H7 (cell line): ENCODE measurements at regions not wholly inside any gene's neighbourhood (a gene's known extent, or its start where the extent isn't known, plus 50 kb on each side); places are given as distances from the start of the nearest gene placed in this dataset.
A peak's percentile ranks its signal among the peaks of the same experiment; 100 is the strongest.

Source experiments
- DNase-seq: peaks from one replicate; pipeline ENCODE4 v3.0.0; 2012
- H3K27me3 ChIP-seq: 2 replicates; pipeline ENCODE4 v1.6.0; 2011; ENCODE audit warnings: mild to moderate bottlenecking, low read length; ENCODE audit not compliant: control insufficient read depth, insufficient read depth
- H3K36me3 ChIP-seq: replicated peaks from 2 replicates; pipeline ENCODE4 v1.5.1; 2011; ENCODE audit warnings: low read length; ENCODE audit not compliant: control insufficient read depth, insufficient read depth
- H3K4me3 ChIP-seq: 2 replicates; pipeline ENCODE4 v1.5.1; 2011; ENCODE audit warnings: low read depth, mild to moderate bottlenecking, control low read depth, low read length, moderate library complexity; ENCODE audit not compliant: insufficient read depth

DNA sequence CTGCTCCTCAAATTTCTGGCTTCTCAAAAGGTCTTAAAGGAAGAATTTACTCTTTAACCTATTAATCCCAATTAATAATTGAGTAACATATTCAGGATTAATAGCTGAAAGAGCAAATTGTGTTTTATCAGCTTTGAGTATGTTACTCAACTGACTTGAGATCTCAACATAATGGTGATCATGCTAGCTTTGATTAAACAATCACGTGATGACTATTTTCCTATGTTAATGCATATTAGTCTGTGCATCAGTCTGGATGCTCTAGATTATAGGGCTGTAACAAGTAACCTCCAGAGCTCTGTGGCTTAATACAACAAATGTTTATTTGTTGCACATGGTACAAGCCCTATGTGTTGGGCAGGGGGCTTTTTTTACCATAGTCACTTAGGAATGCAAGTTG is 313.4 kb upstream of the BTBD3 start:
- Histone ChIP-seq H3K36me3 (no peaks in the 10 kb centered on the region), H3K4me3 (no peak overlapping the region), H3K27me3 (no peaks in the 10 kb centered on the region)
- no peak for DNase-seq

GRCh38 chr20:11607047-11607446 is 310.6 kb upstream of the BTBD3 start:
- Histone ChIP-seq H3K4me3 (no peak overlapping the region), H3K36me3 (no peaks in the 10 kb centered on the region), H3K27me3 (no peaks in the 10 kb centered on the region)
- DNase-seq, result no peak

DNA sequence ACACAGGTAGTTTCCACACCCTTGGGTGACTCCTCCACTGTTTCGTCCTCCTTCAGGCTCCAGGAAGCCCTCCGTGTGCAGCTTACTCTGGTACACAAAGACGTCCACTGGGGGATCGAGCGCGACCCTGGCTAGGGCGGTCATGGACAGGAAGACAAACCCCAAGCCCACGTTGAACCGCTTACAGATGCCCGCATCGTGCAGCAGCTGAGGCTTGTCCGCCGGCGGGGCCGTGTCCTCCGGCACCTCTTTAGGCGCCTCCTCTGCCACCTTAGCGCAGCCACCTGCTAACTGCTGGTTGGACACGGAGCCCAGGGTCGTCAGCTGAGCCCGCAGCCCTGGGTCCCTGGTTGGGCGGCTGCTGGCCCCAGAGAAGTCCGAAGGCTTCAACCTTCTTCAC is 309.0 kb upstream of the BTBD3 start:
- DNase-seq, result no peak
- Histone ChIP-seq H3K27me3 (no peaks in the 10 kb centered on the region), H3K4me3 (no peak overlapping the region), H3K36me3 (no peaks in the 10 kb centered on the region)

GRCh38 chr20:11624704-11625103 is 293.0 kb upstream of the BTBD3 start:
- DNase-seq, result no peak
- Histone ChIP-seq H3K27me3 (no peaks in the 10 kb centered on the region), H3K4me3 (no peak overlapping the region), H3K36me3 (no peaks in the 10 kb centered on the region)

DNA sequence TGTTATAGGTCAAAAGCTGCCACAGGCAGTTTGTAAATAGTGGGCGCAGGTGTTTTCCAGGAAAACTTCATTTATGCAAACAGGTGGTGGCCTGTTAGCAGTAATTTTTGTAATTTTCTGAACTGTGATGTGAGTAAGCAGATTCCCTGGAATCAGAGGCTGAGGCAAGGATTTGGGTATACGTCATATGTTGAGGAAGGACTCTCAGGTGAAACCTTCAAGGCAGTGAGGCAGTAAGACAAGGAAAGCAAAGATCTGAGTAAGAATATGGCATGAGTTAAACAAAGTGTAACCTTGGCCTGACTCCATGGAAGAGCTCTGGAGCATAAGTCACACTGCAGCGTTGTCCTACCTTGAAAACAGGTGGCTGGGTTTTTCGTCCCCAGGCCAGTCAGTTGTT is 291.1 kb upstream of the BTBD3 start:
- Histone ChIP-seq H3K36me3 (no peaks in the 10 kb centered on the region), H3K4me3 (no peak overlapping the region), H3K27me3 (no peaks in the 10 kb centered on the region)
- no peak for DNase-seq

GRCh38 chr20:11642866-11643265 is 274.8 kb upstream of the BTBD3 start:
- no peak for DNase-seq
- Histone ChIP-seq H3K4me3 (no peak overlapping the region), H3K27me3 (no peaks in the 10 kb centered on the region)

GRCh38 chr20:11646359-11646758 is 271.3 kb upstream of the BTBD3 start:
- no peak overlapping the region for H3K4me3 ChIP-seq
- no peaks in the 10 kb centered on the region for H3K36me3 ChIP-seq
- peak; percentile 19 for DNase-seq
- H3K27me3 ChIP-seq, result no peaks in the 10 kb centered on the region

More at GRCh38 chr20:11642866-11643265, 274.8 kb upstream of the BTBD3 start:
- H3K36me3 ChIP-seq, result no peaks in the 10 kb centered on the region

GRCh38 chr20:11650566-11650965 is 267.1 kb upstream of the BTBD3 start:
- Histone ChIP-seq H3K36me3 (no peaks in the 10 kb centered on the region), H3K27me3 (no peaks in the 10 kb centered on the region)
- DNase-seq, result no peak

DNA sequence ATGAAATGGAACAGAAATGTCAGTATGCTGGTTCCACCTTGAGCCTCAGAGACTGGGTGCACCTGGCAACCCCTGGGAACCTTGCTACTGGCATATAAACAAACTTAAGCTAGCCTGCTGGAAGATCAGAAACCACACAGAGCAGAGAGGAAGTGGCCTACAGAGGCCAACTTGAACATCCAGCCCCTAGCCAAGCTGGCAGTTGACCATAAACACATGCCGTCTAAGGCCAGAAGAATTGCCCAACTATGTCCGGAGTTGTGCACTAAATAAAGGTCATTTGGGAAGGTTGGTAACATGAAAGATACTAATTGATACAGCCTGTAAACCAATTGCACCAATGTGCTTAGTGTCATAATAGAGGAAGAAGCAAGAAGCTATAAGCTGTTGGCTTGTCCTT is 266.6 kb upstream of the BTBD3 start:
- no peak for DNase-seq
- Histone ChIP-seq H3K27me3 (no peaks in the 10 kb centered on the region), H3K4me3 (no peak overlapping the region), H3K36me3 (no peaks in the 10 kb centered on the region)

More at GRCh38 chr20:11650566-11650965, 267.1 kb upstream of the BTBD3 start:
- no peak overlapping the region for H3K4me3 ChIP-seq

DNA sequence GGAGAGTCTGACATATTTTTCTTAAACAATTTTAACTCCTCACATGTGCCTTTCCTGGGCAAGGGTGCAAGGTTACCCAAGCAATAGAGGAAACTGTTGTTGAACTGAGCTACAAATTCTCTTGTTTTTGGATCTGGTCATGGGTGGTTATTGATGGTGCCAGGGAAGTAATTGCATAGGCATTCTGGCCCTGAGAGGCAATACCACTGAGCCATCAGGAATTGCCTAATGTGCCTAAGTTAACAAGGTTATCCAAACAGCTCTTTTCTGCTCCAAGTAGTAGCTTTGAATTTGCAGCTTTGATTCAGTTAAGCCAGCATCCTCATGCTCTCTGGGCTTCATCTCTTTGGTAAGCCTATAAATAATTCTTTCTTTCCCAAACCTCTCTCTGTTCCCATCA is 266.0 kb upstream of the BTBD3 start:
- DNase-seq, result no peak
- H3K27me3 ChIP-seq, result no peaks in the 10 kb centered on the region
- H3K4me3 ChIP-seq, result no peak overlapping the region
- no peaks in the 10 kb centered on the region for H3K36me3 ChIP-seq

DNA sequence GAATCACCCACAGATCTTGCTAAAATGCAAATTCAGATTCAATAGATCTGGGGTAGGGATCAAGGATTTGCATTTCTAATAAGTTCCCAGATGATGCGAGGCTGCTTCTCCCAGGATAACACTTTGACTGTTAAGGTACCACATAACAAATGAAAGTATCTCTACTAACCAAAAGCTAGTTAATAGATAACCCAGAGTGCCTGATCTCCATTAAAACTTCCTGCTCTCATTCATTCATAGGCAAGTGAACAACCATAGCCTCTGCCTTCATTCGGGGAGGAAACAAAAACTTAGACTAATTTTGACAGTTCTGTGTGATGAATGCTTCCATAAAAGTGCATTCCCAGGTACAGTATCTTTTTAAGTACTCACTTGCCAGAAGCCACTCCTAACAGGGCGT is 265.6 kb upstream of the BTBD3 start:
- Histone ChIP-seq H3K4me3 (no peak overlapping the region), H3K27me3 (no peaks in the 10 kb centered on the region), H3K36me3 (no peaks in the 10 kb centered on the region)
- no peak for DNase-seq

DNA sequence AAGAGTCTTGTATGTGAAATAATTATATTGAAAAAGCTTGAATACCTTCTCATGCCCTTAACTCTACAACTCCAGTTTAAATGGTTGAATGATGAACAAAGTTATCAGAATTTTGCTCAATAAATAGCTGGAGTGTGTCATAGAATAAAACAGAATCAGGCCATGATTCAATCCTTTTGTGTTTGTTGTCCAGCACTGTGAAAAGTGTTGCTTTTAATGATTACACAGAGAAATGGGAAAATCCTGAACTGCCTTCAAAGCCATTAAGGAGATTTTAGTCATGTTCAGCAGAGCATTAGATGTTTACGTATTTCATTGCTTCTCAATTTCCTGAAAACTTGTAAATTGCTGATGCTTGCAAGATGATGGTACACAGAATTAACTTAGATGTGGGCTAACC is 262.9 kb upstream of the BTBD3 start:
- H3K27me3 ChIP-seq, result no peaks in the 10 kb centered on the region
- no peak overlapping the region for H3K4me3 ChIP-seq
- DNase-seq, result no peak
- H3K36me3 ChIP-seq, result no peaks in the 10 kb centered on the region

DNA sequence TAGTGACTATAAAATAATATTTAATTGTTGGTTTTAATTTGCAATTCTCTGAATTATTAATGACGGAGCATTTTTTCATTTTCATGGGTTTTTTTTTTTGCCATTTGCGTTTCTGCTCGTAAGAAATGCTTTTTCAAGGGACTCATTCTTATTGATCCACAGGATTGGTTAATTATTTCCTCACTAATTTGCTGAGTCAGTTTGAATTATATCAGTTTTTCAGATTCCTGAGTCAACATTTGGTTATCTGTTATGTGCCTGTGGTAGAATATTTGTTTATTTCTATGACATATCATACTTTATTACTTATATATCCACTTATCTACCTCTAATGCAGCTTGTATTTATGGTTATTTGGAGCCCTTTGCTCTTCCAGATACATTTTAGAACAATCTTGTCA is 257.0 kb upstream of the BTBD3 start:
- H3K36me3 ChIP-seq, result no peaks in the 10 kb centered on the region
- no peaks in the 10 kb centered on the region for H3K27me3 ChIP-seq
- no peak overlapping the region for H3K4me3 ChIP-seq
- DNase-seq, result no peak

- Histone ChIP-seq H3K4me3 (no peak overlapping the region), H3K36me3 (no peaks in the 10 kb centered on the region), H3K27me3 (no peaks in the 10 kb centered on the region)
- DNase-seq, result no peak
These were observed 246.6 kb upstream of the BTBD3 start for GRCh38 chr20:11671015-11671511.

DNA sequence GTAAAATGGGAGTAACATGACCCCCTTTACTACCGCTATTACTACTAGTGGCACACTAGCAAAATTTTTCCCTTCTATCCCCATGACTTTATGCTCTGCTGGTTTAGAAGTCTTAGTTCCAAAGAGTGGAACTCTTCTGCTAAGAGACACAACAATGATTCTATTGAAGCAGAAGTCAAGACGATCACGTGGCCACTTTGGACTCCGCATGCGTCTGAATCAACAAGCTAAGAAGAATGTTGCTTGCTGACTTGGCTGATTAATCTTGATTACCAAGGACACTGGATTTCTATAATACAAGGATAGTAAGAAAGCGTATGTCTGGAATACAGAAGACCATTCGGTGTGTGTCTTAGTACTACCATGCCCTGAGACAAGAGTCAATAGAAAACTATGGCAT is 244.7 kb upstream of the BTBD3 start:
- H3K27me3 ChIP-seq, result no peaks in the 10 kb centered on the region

GRCh38 chr20:11675920-11676629 is 241.6 kb upstream of the BTBD3 start:
- no peak for DNase-seq
- Histone ChIP-seq H3K36me3 (no peaks in the 10 kb centered on the region), H3K27me3 (no peaks in the 10 kb centered on the region), H3K4me3 (no peak overlapping the region)

More for the DNA sequence above, 244.7 kb upstream of the BTBD3 start:
- Histone ChIP-seq H3K36me3 (no peaks in the 10 kb centered on the region), H3K4me3 (no peak overlapping the region)
- DNase-seq, result no peak
